ENCODE measurements at regions not wholly inside any gene's neighbourhood (a gene's known extent, or its start where the extent isn't known, plus 50 kb on each side); places are given as distances from the start of the nearest gene placed in this dataset.

GRCh38 chr2:11102466-11102865, 52.8 kb upstream of the SLC66A3 start:
- TF ChIP-seq CTCF (IDR thresholded peaks at IDR 0.05), result no peak
- TF ChIP-seq POLR2A (IDR thresholded peaks at IDR 0.05), result no peak
- TF ChIP-seq POLR2AphosphoS5 (IDR thresholded peaks at IDR 0.05), result no peak
- TF ChIP-seq EP300 (IDR thresholded peaks at IDR 0.05), result no peak
